OCI-LY3 (cell line): ENCODE measurements at regions not wholly inside any gene's neighbourhood (a gene's known extent, or its start where the extent isn't known, plus 50 kb on each side); places are given as distances from the start of the nearest gene placed in this dataset.

Source experiments
- EZH2phosphoT487 ChIP-seq: fragments of 200-600 bp; shearing (Covaris generic); IDR thresholded peaks from 2 replicates; pipeline ENCODE4 v1.6.1; 2018; ENCODE audit warnings: antibody characterized with exemption, mixed run types, low read depth
- TF ChIP-seq, protein P1 (sequence below): fragments of 200-600, 300-600 bp; sonication (generic); IDR thresholded peaks from 2 replicates; pipeline ENCODE4 v1.5.1; 2014; ENCODE audit warnings: antibody characterized with exemption, low read length, low read depth

DNA sequence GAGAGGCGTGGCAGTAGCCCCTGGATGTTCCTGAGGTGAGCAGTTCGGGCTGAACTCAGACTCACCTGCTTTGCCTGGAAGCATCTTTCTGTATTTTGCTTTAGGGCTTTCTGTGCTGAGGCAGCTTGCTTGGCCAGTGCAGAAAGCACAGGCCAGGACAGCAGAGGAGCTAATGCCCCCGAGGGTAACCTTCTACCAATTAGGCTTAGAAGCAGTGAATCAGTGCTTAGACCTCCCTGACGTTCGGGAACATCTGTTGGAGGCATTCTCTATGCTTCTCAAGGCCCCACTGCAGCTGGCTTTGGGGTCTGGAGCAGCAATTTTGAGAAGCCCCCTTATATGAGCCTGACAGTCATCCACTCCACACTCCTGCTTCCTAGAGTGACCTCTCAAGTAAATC is 350.7 kb upstream of the PROK2 start:
- TF ChIP-seq, protein P1, sequence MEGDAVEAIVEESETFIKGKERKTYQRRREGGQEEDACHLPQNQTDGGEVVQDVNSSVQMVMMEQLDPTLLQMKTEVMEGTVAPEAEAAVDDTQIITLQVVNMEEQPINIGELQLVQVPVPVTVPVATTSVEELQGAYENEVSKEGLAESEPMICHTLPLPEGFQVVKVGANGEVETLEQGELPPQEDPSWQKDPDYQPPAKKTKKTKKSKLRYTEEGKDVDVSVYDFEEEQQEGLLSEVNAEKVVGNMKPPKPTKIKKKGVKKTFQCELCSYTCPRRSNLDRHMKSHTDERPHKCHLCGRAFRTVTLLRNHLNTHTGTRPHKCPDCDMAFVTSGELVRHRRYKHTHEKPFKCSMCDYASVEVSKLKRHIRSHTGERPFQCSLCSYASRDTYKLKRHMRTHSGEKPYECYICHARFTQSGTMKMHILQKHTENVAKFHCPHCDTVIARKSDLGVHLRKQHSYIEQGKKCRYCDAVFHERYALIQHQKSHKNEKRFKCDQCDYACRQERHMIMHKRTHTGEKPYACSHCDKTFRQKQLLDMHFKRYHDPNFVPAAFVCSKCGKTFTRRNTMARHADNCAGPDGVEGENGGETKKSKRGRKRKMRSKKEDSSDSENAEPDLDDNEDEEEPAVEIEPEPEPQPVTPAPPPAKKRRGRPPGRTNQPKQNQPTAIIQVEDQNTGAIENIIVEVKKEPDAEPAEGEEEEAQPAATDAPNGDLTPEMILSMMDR = no peak
- TF ChIP-seq EZH2phosphoT487 = no peak
